ENCODE measurements at regions not wholly inside any gene's neighbourhood (a gene's known extent, or its start where the extent isn't known, plus 50 kb on each side); places are given as distances from the start of the nearest gene placed in this dataset.

- no peak for TF ChIP-seq YBX1 (IDR thresholded peaks at IDR 0.05)
Observed at GRCh38 chr16:86220561-86220960, 289.8 kb upstream of the FOXF1 start (continued).

GRCh38 chr16:86221085-86221484, 289.2 kb upstream of the FOXF1 start:
- ChIA-PET POLR2A (interaction anchor here (0.6 kb wide), 1 partner anchor 447 kb away, joined by 6 read pairs; no protein-coding TSS in a partner anchor), CTCF (no interaction called here), SMC1A (ENCODE audit: uncharacterized antibody, unreplicated experiment) (no interaction called here), RAD21 (ENCODE audit: unreplicated experiment) (no interaction called here)
- H3K9me3 ChIP-seq (replicated peaks; ENCODE audit: control insufficient read depth, insufficient read depth, low read length): no peaks in the 10 kb centered on the region
- FAIRE-seq: no peak
- intact Hi-C loops (cut with micrococcal nuclease; ENCODE audit: unreplicated experiment): no loop called here
- TF ChIP-seq PAX8 (IDR thresholded peaks at IDR 0.05): no peak
- TF ChIP-seq NFIC (IDR thresholded peaks at IDR 0.05; ENCODE audit: low read depth, low read length): no peak
- TF ChIP-seq SREBF2 (IDR thresholded peaks at IDR 0.05; ENCODE audit: low read length): no peak
- no peak for TF ChIP-seq BHLHE40 (IDR thresholded peaks at IDR 0.05; ENCODE audit: borderline replicate concordance in 1 of 2, low read depth in 2 of 2, low read length in 1 of 2)
- TF ChIP-seq JUNB (IDR thresholded peaks at IDR 0.05): no peak
- no peak for TF ChIP-seq MYB (IDR thresholded peaks at IDR 0.05; ENCODE audit: borderline replicate concordance, low read depth, low read length)
- no peak for TF ChIP-seq SRF (IDR thresholded peaks at IDR 0.05; ENCODE audit: low read depth in 2 of 2, low read length in 2 of 2)
- no peak for TF ChIP-seq POLR2A (IDR thresholded peaks at IDR 0.05; ENCODE audit: low read depth, low read length)
- no peak for TF ChIP-seq SMC3 (IDR thresholded peaks at IDR 0.05; ENCODE audit: borderline replicate concordance, low read length)
- TF ChIP-seq POU2F2 (IDR thresholded peaks at IDR 0.05; ENCODE audit: borderline replicate concordance, low read depth, low read length): no peak
- no peak for TF ChIP-seq HSF1 (IDR thresholded peaks at IDR 0.05; ENCODE audit: low read depth, low read length)
- TF ChIP-seq KAT2A (conservative IDR thresholded peaks at IDR 0.05; ENCODE audit: control insufficient read depth, low read depth, low read length): no peak
- TF ChIP-seq DPF2 (IDR thresholded peaks at IDR 0.05): no peak
- TF ChIP-seq PML (IDR thresholded peaks at IDR 0.05; ENCODE audit: low read length): no peak
- TF ChIP-seq HCFC1 (IDR thresholded peaks at IDR 0.05; ENCODE audit: low read length): no peak
- TF ChIP-seq CREB1 (IDR thresholded peaks at IDR 0.05; ENCODE audit: low read depth): no peak
- TF ChIP-seq GABPA (IDR thresholded peaks at IDR 0.05; ENCODE audit: low read depth): no peak
- no peak for TF ChIP-seq YBX1 (IDR thresholded peaks at IDR 0.05)
- BruUV-seq (replicated peaks): no TSS peak
- H3K4me3 ChIP-seq: no peak overlapping the region
- H3K36me3 ChIP-seq (ENCODE audit: control insufficient read depth in 2 of 2, insufficient read depth in 2 of 2, low read length in 1 of 2): no peaks in the 10 kb centered on the region
- no peak for ATAC-seq
- H3K79me2 ChIP-seq (ENCODE audit: control insufficient read depth, insufficient read depth, low read length): no peaks in the 10 kb centered on the region
- H3K9ac ChIP-seq (ENCODE audit: control insufficient read depth, insufficient read depth, low read length): no peak overlapping the region
- H3K4me2 ChIP-seq (ENCODE audit: control insufficient read depth, insufficient read depth): no peak overlapping the region
- in situ Hi-C loops (cut with MboI): no loop called here
- 0 out of 4 replicates have a peak, but pooled peaks cover 0 to 3% of the 10 kb centered on the region in 2 experiments for H3K27me3 ChIP-seq (replicated peaks in 1 of 2; ENCODE audit: control insufficient read depth in 2 of 2, insufficient read depth in 2 of 2, low read length in 1 of 2)
- no peaks in the 10 kb centered on the region for H4K20me1 ChIP-seq (ENCODE audit: control insufficient read depth, insufficient read depth)
- H3K27ac ChIP-seq (ENCODE audit: control insufficient read depth, insufficient read depth): no peak overlapping the region
- no peak for DNase-seq (ENCODE audit: low read depth, low spot score)
- H3K4me1 ChIP-seq (ENCODE audit: control insufficient read depth, insufficient read depth, low read length): no peaks in the 10 kb centered on the region
- H2AFZ ChIP-seq (ENCODE audit: control insufficient read depth, low read depth, low read length): no peak overlapping the region
- WGBS (ENCODE audit: insufficient coverage, insufficient replicate concordance, low lambda C conversion rate, missing lambda C conversion rate): 41% methylated on average over 8 of the region's 8 CpGs

All from GM12878 (cell line).